T-helper 1 cell (primary cell): ENCODE measurements at regions not wholly inside any gene's neighbourhood (a gene's known extent, or its start where the extent isn't known, plus 50 kb on each side); places are given as distances from the start of the nearest gene placed in this dataset.

Source experiments
- DNase-seq, 5 donors: peaks; one replicate each; pipeline ENCODE4 v3.0.0-alpha.2; 2012 to 2020

- no peak for DNase-seq
Observed at GRCh38 chr1:216953495-216953894, 230.3 kb upstream of the ESRRG start.

- DNase-seq, result no peak
Observed at GRCh38 chr1:216952864-216953263, 229.6 kb upstream of the ESRRG start.

- no peak for DNase-seq
Observed at GRCh38 chr1:216945538-216946080, 222.4 kb upstream of the ESRRG start.

GRCh38 chr1:216944864-216945510 is 221.8 kb upstream of the ESRRG start:
- DNase-seq, result no peak

- DNase-seq, result no peak
Observed at GRCh38 chr1:216937491-216937890, 214.3 kb upstream of the ESRRG start.

- DNase-seq, result no peak
Observed at GRCh38 chr1:216936779-216937178, 213.6 kb upstream of the ESRRG start.

- no peak for DNase-seq
Observed at GRCh38 chr1:216935901-216936300, 212.7 kb upstream of the ESRRG start.

- no peak for DNase-seq
Observed at GRCh38 chr1:216932424-216932823, 209.2 kb upstream of the ESRRG start.

GRCh38 chr1:216929870-216930582 is 206.8 kb upstream of the ESRRG start:
- DNase-seq, result no peak

GRCh38 chr1:216927633-216928032 is 204.4 kb upstream of the ESRRG start:
- DNase-seq, result no peak

- no peak for DNase-seq
Observed at GRCh38 chr1:216926720-216927510, 203.7 kb upstream of the ESRRG start.

- DNase-seq, result no peak
Observed at GRCh38 chr1:216925962-216926625, 202.9 kb upstream of the ESRRG start.

- DNase-seq, result no peak
Observed at GRCh38 chr1:216924732-216925131, 201.5 kb upstream of the ESRRG start.

GRCh38 chr1:216923601-216924000 is 200.4 kb upstream of the ESRRG start:
- DNase-seq, result no peak

- DNase-seq, result no peak
Observed at GRCh38 chr1:216922406-216922805, 199.2 kb upstream of the ESRRG start.

- DNase-seq, result no peak
Observed at GRCh38 chr1:216921866-216922265, 198.6 kb upstream of the ESRRG start.

- DNase-seq, result no peak
Observed at GRCh38 chr1:216919060-216919970, 196.1 kb upstream of the ESRRG start.

- DNase-seq, result no peak
Observed at GRCh38 chr1:216916890-216917438, 193.7 kb upstream of the ESRRG start.

- DNase-seq, result no peak
Observed at GRCh38 chr1:216914974-216915373, 191.7 kb upstream of the ESRRG start.

- DNase-seq, result no peak
Observed at GRCh38 chr1:216913976-216914375, 190.7 kb upstream of the ESRRG start.

- DNase-seq, result no peak
Observed at GRCh38 chr1:216910081-216910840, 187.0 kb upstream of the ESRRG start.
